HEK293T (cell line): ENCODE measurements at regions not wholly inside any gene's neighbourhood (a gene's known extent, or its start where the extent isn't known, plus 50 kb on each side); places are given as distances from the start of the nearest gene placed in this dataset.

Experiments used
- CTCF ChIA-PET: fragments of 350-600 bp; formaldehyde crosslinking; extraction: SDS; loops from one replicate; lab custom pipeline; 2021; ENCODE audit warnings: antibody characterized with exemption, inconsistent platforms; lab: Yijun Ruan, JAX
- POLR2A ChIA-PET: fragments of 350-600 bp; formaldehyde crosslinking; extraction: SDS; loops from one replicate; lab custom pipeline; 2020; ENCODE audit warnings: antibody characterized with exemption, inconsistent platforms; lab: Yijun Ruan, JAX
- DNase-seq: peaks from one replicate; pipeline ENCODE4 v3.0.0; 2012; ENCODE audit warnings: mixed read lengths; ENCODE audit errors: extremely low spot score
- ARNT ChIP-seq: fragments of 450-650 bp; IDR thresholded peaks from 2 replicates; pipeline ENCODE4 v1.6.1; 2017; ENCODE audit warnings: mild to moderate bottlenecking
- BHLHE40 ChIP-seq: fragments of 450-650 bp; IDR thresholded peaks from 2 replicates; pipeline ENCODE4 v1.6.1; 2016; ENCODE audit warnings: mild to moderate bottlenecking, moderate library complexity, borderline replicate concordance
- CTBP1 ChIP-seq: fragments of 450-650 bp; IDR thresholded peaks from 2 replicates; pipeline ENCODE4 v1.6.1; 2016; ENCODE audit warnings: borderline replicate concordance
- ELF4 ChIP-seq: fragments of 450-650 bp; IDR thresholded peaks from 2 replicates; pipeline ENCODE4 v1.6.1; 2017; ENCODE audit warnings: antibody characterized with exemption
- FOXA1 ChIP-seq: fragments of 450-650 bp; IDR thresholded peaks from 2 replicates; pipeline ENCODE4 v1.6.1; 2016; ENCODE audit warnings: mild to moderate bottlenecking
- FOXK2 ChIP-seq: fragments of 450-650 bp; IDR thresholded peaks from 2 replicates; pipeline ENCODE4 v1.6.1; 2016; ENCODE audit warnings: mild to moderate bottlenecking
- FOXM1 ChIP-seq: fragments of 450-650 bp; IDR thresholded peaks from 2 replicates; pipeline ENCODE4 v1.6.1; 2017; ENCODE audit warnings: mild to moderate bottlenecking, borderline replicate concordance
- HDGF ChIP-seq: fragments of 450-650 bp; IDR thresholded peaks from 2 replicates; pipeline ENCODE4 v1.6.1; 2017; ENCODE audit warnings: antibody characterized with exemption, borderline replicate concordance
- L3MBTL2 ChIP-seq: fragments of 450-650 bp; conservative IDR thresholded peaks from 2 replicates; pipeline ENCODE4 v1.6.1; 2016; ENCODE audit warnings: mild to moderate bottlenecking
- LEF1 ChIP-seq: fragments of 450-650 bp; IDR thresholded peaks from 2 replicates; pipeline ENCODE4 v1.6.1; 2017; ENCODE audit warnings: mild to moderate bottlenecking, borderline replicate concordance
- NFRKB ChIP-seq: fragments of 450-650 bp; IDR thresholded peaks from 2 replicates; pipeline ENCODE4 v1.6.1; 2016; ENCODE audit warnings: mild to moderate bottlenecking, moderate library complexity
- PKNOX1 ChIP-seq: fragments of 450-650 bp; IDR thresholded peaks from 2 replicates; pipeline ENCODE4 v1.6.1; 2016
- SP1 ChIP-seq: fragments of 450-650 bp; IDR thresholded peaks from 2 replicates; pipeline ENCODE4 v1.6.1; 2017
- SUZ12 ChIP-seq: fragments of 450-650 bp; IDR thresholded peaks from 2 replicates; pipeline ENCODE4 v1.6.1; 2016; ENCODE audit warnings: mild to moderate bottlenecking
- TARDBP ChIP-seq: fragments of 450-650 bp; IDR thresholded peaks from 2 replicates; pipeline ENCODE4 v1.6.1; 2016
- ZNF384 ChIP-seq: fragments of 450-650 bp; IDR thresholded peaks from 2 replicates; pipeline ENCODE4 v1.6.1; 2016

GRCh38 chr2:42928692-42929545, 136.5 kb upstream of the HAAO start:
- peak; percentile 54 for DNase-seq
- TF ChIP-seq SUZ12 (no peak), ELF4 (no peak), FOXK2 (no peak), ARNT (no peak), PKNOX1 (no peak), SP1 (no peak), FOXA1 (no peak), FOXM1 (no peak), TARDBP (no peak), NFRKB (no peak), L3MBTL2 (no peak), HDGF (no peak), CTBP1 (no peak), ZNF384 (no peak), BHLHE40 (no peak), LEF1 (no peak)
- POLR2A ChIA-PET, result no interaction called here
- CTCF ChIA-PET, result interaction anchor here (0.5 to 1.5 kb wide), 8 partner anchors 12 to 1021 kb away, joined by 3 to 8 read pairs (median 3); no protein-coding TSS in a partner anchor

- POLR2A ChIA-PET, result no interaction called here
- no peak for TF ChIP-seq PKNOX1
- no peak for TF ChIP-seq HDGF
- no peak for TF ChIP-seq NFRKB
- TF ChIP-seq LEF1, result no peak
- TF ChIP-seq CTBP1, result no peak
- TF ChIP-seq L3MBTL2, result no peak
- no peak for TF ChIP-seq ARNT
- no peak for TF ChIP-seq SP1
- no peak for TF ChIP-seq TARDBP
- TF ChIP-seq ELF4, result no peak
- TF ChIP-seq SUZ12, result no peak
- TF ChIP-seq ZNF384, result no peak
- TF ChIP-seq BHLHE40, result no peak
- TF ChIP-seq FOXM1, result no peak
- CTCF ChIA-PET, result interaction anchor here (0.5 to 1.4 kb wide), 4 partner anchors 34 to 1022 kb away, joined by 3 read pairs; no protein-coding TSS in a partner anchor
- DNase-seq, result no peak
These were observed 135.8 kb upstream of the HAAO start for GRCh38 chr2:42928161-42928691.

- no peak for DNase-seq
- ChIA-PET POLR2A (interaction anchor here (0.9 kb wide), 1 partner anchor 299 kb away, joined by 3 read pairs; the partner anchor contains the start of gene ZFP36L2), CTCF (interaction anchor here (0.6 to 1.5 kb wide), 5 partner anchors 17 to 294 kb away, joined by 3 read pairs; no protein-coding TSS in a partner anchor)
These were observed 135.2 kb upstream of the HAAO start for GRCh38 chr2:42927334-42928160.

GRCh38 chr2:42926434-42927333, 134.3 kb upstream of the HAAO start:
- no peak for TF ChIP-seq PKNOX1
- no peak for TF ChIP-seq NFRKB
- no peak for TF ChIP-seq LEF1
- no peak for TF ChIP-seq FOXA1
- TF ChIP-seq L3MBTL2, result no peak
- TF ChIP-seq FOXM1, result no peak
- no peak for TF ChIP-seq ZNF384
- no peak for TF ChIP-seq HDGF
- TF ChIP-seq FOXK2, result no peak
- TF ChIP-seq TARDBP, result no peak
- no peak for TF ChIP-seq BHLHE40
- TF ChIP-seq CTBP1, result no peak
- TF ChIP-seq SP1, result no peak
- DNase-seq, result no peak
- POLR2A ChIA-PET, result interaction anchor here (0.9 kb wide), 1 partner anchor 300 kb away, joined by 3 read pairs; the partner anchor contains the start of gene ZFP36L2
- CTCF ChIA-PET, result interaction anchor here (0.6 to 1.5 kb wide), 3 partner anchors 18 to 96 kb away, joined by 3 read pairs; no protein-coding TSS in a partner anchor

More at GRCh38 chr2:42927334-42928160, 135.2 kb upstream of the HAAO start:
- TF ChIP-seq L3MBTL2 (no peak), ARNT (no peak), PKNOX1 (no peak), BHLHE40 (no peak), TARDBP (no peak), ZNF384 (no peak), CTBP1 (no peak), FOXM1 (no peak), SP1 (no peak)
